Hematopoietic multipotent progenitor cell treated with erythropoietin and hydrocortisone succinate and interleukin-3 and kit ligand, for 8 days (in vitro differentiated cells): ENCODE measurements at regions not wholly inside any gene's neighbourhood (a gene's known extent, or its start where the extent isn't known, plus 50 kb on each side); places are given as distances from the start of the nearest gene placed in this dataset.
"Not testable (repeated sequence)": the region's sequence is repeated elsewhere in the genome, so short reads cannot be mapped to it uniquely, and the experiment has no call there.

ENCODE experiments used
- DNase-seq: peaks from one replicate; pipeline ENCODE4 v3.0.0-alpha.2; 2015

DNA sequence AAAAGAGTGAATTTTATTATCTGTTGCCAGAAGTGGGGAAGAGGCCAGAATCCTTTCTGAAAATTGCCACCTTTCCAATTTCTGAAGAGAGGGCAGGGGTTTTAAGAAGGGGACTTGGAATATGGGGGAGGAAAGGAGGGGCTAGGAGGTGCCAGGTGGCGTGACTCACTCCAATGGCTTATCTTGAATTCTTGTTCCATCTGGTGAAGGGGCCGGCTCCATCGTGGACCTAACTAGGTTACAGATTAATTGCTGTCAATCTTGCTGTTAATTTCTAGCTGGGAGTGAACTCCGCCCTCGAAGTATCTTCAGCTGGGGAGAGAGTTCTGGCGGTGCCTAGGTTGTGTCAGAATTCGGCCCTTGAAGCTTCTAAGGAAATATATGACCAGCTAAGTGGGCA lies 138.7 kb downstream of the YTHDC2 start:
- DNase-seq = no peak

DNA sequence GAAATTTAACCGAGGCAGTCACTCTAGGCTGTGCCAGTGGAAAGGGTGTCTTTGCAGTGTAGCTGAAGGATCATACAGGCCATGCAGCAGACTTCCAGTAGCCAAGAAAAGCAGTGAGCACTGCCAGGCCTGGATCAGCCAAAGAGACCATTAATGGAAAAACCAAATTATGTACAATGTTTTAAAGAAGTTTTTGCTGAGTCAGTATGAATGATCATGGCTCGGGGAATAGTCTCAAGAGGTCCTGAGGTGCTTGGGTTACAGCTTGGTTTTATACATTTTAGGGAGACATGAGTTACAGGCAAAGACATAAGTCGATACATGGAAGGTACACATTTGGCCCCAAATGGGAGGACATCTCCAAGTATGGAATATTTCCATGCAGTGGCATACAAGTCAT lies 141.3 kb downstream of the YTHDC2 start:
- DNase-seq = no peak

DNA sequence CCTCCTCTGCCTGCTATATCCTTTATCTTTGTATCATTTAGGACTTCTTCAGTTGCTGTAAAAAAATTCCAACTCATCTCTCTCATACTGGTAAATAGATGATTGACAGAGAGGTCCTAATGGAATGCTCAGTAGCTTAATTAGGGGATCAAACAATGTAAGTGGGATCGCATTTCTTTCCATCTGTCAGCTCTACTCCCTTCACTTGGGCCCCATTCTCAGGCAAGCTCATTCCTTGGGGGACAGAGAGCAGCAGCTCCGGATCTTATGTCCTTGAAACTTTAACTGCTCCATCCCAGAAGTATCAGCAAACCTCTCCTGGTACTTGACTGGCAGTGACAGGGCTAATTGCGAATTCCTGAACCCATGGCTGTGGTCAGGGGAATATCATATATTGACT lies 146.7 kb downstream of the YTHDC2 start:
- no peak for DNase-seq

DNA sequence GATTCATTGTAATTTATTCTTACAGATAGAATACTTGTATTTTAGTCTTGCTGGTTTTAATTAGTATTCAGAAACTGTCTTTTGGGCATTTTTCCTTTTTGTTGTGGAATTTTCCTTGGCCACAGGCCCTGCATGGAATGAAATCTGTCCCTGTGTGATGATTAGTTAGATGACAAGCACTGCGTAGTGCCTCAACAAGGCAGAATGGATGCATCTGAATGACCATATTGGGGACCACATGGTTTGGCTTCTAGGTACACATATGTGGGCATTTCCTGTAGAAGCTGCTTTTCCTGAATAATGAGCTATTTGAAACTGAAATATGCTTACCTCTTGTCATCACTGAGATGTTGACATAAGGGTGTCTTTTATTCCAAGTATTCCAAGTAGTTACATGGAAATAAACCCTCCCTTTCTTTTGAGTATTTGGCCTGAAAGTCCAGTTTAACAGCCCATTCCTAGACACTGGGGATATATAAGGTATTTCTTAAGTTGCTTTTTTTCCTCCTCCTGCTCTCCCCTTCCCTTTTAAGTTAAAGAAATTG lies 147.3 kb downstream of the YTHDC2 start:
- DNase-seq = no peak

DNA sequence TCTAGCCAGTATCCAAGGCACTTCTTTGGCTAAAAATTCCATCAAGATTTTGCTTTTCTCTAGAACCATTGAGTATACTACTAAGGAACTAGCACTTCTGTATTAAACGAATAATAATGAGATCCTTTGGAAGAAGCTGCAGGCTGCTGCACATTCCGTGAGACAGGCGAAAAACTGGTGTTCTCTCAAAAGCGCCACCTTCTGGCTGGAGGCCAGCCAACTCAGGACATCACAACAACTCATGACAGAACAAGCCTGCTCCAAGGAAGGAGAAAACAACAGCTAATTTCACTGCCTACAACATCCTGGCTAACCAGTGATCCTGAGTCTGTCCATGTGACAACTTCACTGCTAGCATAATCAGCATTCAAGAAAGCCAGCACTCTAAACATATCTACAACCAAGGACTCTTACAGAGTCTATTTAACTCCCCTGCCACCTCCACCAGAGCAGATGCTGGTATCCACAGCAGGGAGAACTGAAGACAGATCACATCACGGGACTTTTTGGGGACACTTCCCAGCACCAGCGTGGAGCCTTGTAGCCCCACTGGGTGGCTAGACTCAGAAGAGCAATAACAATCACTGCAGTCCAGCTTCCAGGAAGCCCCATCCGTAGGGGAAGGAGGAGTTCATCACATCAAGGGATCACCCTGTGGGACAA lies 150.5 kb downstream of the YTHDC2 start:
- peak; percentile 66 for DNase-seq

DNA sequence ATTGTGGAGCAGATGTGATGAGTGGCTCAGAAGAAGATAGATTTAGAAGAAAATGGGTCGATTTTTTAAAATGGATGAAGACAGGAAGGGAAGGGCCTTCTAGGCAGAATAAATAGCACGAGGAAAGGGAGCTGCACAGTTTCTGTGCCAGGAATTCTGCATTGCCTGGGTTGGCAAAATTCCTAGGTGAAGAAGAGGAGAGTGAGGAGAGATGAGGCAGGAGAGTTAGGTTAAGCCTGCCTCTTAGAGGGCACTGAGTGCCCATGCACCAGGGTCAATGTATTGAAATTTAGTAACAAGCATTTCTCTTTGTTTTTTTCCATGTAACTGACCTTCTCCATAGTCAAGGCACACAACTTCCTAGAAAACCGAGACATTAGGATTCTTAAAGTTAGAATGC lies 159.5 kb downstream of the YTHDC2 start:
- DNase-seq = no peak

DNA sequence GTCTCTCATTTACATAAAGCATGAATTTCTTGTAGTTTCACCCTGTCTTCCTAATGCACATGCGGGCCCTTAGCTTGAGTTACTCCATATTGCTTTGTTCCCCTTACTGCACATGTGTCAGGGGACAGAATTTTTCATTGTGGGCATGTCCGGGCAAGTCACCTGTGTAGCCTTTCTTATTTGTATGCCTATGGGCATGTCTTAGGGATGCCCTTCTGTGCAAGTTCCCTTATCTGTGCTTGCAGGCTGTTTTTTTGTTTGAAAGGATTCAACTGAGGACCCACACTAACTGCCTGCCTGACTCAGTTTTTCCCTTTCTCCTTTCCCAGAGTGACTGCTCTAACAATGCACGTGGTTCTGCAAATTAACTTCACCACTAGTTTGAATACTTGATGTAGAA lies 161.7 kb downstream of the YTHDC2 start:
- peak; percentile 50 for DNase-seq

DNA sequence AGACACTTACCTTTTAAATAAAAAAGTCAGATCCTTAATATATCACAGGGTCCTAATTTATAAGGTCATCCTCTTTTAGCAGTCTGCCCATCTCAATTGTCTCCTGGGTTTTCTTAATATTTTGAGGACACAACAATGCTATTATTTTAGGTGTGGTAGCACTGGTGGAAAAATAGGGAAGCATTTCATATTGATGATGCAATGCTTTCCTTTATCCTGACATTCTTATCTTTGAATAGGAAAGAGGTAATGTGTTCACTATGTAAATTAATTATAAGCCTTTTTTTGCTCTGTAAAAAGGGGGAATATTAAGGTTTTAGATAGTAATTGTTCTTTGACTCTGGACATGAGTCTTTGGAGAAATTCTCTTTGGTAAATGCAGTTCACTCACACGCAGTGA lies 164.7 kb downstream of the YTHDC2 start:
- no peak for DNase-seq

DNA sequence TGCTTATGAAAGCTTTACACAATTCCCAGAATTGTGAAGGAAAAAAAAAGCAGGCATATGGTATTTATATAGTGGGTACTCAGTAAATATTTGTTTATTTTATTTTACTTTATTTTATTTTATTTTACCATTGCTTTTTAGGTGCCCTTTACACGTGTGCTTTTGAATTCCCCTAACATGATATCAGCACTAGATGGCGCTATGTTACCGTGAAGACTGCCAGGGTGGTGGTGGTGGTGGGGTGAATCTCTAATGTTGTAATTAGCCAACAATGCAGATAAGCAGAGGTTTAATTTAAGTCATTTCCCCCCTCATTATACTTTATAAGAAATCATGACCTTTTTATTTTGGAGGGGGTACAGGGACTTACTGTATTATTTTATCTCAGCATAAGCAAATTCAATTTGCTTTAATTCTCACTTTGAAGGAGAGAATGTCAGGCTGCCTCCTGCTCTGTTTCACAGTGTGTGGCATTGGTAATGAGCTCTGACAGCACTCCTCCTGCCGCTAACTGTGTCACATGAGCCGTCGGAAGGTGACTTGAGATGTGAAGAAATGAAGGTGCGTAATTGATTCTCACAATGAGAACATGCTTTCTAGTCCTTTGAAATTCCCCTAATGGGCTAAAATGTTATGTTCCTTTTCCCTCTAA lies 165.6 kb downstream of the YTHDC2 start:
- DNase-seq = peak; percentile 57

DNA sequence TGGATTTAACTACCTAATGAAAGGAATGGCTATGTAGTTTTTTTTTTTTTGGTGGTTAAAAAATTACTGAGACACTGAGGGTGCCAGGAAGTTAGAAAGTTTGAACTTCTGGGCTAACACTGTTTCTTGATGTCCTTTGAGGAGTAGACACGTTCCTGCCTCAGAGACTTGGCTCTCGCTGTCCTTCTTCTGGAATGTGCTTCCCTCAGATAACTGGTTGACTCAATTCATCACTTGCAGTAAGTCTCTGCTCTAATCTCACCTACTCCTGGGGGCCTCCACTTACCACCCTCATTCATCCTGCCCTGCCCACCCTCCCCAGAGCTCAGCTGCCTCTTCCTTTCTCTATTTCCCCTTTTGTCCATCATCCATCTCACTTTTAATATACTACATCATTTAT lies 167.0 kb downstream of the YTHDC2 start:
- DNase-seq = no peak

DNA sequence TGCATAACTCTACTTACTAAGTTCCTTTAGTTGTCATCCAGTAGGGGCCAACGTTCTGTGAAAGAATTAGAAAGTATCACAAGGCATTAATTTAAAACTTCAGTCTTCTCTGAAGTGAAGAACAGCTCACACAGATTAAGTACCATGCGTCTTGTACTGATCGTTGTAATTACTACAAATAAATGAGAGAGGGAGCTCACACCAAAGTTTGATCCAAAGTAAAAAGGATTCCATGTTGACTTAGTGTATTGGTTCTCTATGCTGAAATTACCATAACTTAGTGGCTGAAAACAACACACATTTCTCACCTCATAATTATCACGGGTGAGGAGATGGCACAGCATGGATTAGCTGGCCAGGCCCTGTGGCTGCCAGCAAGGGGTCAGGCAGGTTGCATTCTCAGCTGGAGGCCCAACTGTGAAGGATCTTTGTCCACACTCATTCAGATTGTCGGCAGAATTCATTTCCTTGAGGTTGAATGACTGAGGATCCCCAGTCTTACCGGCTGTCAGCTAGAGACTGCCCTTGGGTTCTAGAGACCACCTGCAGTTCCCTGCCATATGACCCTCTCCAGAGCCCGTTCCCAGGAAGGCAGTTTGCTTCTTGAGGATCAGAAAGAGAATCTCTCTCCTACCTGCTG lies 169.1 kb downstream of the YTHDC2 start:
- no peak for DNase-seq

DNA sequence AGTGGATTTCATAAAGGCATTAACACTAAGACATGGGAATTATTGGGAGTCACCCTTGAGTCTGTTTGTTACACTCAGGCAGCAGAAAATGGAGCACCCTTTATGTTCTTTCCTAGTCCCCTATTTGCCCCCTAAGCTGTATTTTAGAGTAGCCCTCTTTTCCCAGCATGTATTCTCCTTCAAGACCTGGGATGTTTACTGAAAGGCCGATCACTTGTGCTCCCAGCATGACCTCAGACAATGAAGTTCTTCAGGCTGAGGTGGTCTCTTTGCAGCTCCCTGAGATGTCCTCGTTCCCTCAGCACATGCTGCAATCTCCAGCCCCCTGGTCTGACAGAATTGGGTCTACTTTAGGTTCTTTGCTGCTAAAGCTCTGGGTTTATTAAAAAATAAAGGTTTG lies 169.7 kb downstream of the YTHDC2 start:
- DNase-seq = no peak

DNA sequence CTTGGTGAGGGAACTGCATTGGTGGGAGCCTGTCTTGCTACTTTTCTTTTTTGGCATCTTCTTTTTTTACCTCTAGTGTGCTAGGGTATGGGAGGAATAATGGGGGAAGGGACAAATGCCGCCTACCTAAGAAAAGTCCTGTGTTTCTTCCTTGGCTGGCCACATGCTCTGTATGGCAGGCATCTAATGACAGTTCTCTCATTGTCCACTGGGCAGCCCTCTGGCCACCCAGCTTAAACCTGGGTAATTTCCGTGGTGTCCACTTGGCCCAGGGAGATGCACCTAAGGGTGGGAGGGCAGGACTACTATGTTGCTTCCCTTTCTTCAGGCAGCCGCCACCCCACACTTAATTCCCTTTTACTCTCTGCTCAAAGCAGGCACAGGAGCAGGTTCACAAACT lies 173.1 kb downstream of the YTHDC2 start:
- DNase-seq = no peak

DNA sequence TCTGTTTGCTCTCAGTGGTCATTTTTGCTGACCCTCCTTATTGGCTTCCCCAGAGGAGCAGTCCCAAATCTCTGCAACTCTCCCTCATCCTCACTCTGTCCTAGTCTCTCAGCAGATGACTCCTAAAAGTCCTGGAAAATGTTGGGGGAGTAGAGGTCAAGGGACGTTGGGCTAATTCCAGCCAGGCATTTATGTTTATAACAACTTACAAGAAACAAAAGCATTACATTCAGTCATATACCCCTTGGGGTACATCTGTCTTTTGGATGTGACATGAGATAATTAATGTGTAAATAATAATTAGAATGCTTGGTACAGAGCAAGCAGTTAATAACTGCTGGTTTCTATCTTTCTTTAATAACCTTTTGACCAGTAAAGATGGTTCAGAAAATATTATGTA lies 176.2 kb downstream of the YTHDC2 start:
- DNase-seq = no peak

DNA sequence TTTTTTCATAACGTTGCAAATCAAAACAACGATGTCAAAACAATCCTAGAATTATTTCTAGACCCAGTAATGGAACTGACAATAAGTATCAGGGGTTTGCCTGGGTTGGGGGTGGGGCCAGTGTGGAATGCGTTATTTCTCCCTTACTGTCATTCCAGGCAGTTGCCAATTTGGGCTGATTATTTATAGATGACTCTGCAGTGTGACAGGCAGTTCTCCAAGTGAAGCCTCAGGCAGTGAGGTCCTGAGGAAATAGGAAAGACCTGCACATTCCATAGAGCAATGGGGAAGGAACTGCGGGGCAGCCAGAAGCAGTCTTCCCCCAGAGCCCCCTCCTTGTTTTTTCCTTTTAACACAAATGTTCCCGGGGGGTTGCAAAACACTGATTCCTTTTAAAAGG lies 179.0 kb downstream of the YTHDC2 start:
- DNase-seq = no peak

DNA sequence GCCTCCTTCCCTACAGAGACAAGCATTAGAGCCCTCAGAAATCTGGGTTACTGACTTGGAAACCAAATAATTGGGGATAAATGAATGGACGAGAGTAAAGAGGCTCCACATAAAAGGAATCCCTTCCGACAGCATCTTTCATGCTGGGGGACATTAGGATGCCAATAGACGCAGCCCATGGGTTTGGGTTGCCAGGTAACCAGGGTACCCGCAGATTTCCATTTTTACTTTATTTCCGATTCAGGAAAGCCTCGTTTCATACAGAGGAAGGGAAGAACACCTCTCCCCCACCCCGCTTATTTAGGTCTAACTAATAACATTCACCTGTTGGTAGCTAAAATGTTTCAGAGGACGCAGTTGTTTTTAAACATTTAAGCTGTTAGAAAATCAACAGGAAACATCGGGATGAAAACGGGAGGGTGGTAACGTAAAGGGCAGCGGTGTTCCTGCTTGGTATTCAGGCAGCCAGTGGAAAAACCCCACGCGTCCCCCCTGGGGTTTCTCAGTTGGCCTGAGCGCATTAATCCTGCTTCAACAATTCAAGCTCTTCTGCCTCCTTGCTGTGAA lies 179.5 kb downstream of the YTHDC2 start:
- no peak for DNase-seq

DNA sequence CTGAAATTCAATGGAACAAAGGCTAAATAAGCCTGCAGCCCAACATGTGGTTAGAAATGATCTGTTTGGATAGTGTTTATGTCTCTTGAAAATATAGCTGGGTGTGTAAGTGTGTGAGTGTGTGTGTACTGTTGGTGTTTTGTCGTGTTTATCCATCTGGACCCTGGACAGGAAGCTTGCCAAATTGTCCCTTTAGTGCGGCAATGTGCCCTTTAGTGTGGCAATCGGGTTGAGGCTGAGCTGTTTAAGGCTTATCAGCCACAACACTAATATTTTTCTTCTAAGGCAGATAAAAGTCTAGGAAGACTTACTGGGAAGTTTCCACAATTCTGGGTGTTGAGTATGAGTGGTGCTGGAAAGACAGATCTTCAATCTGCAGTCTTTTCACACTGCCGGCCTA lies 180.2 kb downstream of the YTHDC2 start:
- DNase-seq = no peak

DNA sequence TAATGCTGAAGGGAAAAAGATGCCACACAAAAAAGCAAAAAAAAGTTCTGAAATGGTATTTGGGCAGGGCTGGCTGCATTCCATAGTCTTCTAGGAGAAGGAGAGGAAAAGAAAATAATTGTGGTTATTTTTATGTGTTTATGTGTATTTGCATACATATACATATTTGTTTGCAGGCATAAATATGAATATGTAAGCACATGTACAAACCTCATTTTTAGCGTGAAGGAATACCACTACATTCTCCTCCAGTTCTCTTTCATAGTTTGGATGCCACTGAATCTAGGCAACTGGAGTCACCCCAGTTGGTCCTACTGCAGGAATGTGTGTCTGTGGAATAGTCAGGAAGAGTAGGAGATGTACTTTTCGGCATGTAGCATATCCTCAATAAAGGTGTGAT lies 181.1 kb downstream of the YTHDC2 start:
- no peak for DNase-seq

DNA sequence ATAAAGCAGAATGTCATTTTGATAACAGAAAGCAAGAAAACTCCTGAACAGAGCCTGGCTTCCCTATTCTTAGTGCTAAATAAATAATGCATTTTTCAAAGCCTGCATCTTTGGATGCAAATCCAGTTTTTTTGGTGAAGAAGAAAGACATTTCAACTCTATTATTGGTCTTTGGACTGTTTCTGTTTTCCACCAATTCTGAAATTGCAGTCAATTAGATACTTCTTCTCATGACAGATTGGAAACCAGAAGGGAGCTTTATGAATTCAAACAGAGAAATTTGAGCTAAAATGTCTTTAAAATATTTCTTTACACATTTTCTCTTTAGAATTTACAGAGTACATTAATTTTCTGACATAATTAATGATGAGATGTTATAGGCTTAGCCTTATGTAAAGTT lies 189.8 kb downstream of the YTHDC2 start:
- DNase-seq = no peak

DNA sequence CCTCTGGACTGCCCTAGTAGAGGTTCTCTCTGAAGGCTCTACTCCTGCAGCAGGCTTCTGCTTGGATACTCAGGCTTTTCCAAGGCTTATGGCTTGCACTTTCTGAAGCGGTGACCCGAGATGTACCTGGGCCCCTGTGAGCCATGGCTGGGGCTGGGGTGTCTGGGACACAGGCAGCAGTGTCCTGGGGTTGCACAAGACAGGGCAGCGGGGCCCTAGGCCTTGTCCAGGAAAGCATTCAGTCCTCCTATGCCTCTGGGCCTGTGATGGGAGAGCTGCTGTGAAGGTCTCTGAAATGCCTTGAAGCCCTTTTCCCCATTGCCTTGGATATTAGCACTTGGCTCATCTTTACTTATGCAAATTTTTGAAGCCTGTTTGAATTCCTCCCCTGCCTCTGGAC lies 192.2 kb downstream of the YTHDC2 start:
- no peak for DNase-seq

DNA sequence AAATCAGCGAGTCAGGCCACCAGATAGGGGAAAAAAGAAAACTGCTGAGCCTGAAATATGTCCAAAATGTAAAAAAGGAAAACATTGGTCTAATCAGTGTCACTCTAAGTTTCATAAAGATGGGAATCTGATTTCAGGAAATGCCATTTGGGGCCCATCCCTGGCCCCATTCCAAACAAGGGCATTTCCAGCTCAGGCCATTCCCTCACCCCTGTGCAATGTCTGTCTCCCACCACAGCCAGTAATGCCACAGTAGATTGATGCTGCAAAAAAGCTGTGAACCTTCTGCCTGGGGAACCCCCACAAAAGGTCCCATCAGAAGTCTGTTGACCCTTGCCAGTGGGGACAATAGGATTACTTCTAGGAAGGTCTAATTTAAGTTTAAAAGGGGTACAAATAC lies 199.6 kb downstream of the YTHDC2 start:
- no peak for DNase-seq

DNA sequence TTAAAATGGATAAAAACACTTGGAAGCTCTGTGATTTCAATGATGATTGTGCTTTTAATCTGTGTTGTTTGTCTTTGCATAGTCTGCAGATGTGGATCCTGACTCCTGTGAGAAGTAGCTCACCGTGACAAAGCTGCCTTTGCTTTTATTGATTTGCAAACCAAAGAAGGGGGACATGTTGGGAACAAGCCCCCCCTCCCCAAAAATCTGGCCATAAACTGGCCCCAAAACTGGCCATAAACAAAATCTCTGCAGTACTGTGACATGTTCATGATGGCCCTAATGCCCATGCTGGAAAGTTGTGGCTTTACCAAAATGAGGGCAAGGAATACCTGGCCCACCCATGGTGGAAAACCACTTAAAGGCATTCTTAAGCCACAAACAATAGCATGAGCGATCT lies 202.4 kb downstream of the YTHDC2 start:
- DNase-seq = not testable (repeated sequence)

DNA sequence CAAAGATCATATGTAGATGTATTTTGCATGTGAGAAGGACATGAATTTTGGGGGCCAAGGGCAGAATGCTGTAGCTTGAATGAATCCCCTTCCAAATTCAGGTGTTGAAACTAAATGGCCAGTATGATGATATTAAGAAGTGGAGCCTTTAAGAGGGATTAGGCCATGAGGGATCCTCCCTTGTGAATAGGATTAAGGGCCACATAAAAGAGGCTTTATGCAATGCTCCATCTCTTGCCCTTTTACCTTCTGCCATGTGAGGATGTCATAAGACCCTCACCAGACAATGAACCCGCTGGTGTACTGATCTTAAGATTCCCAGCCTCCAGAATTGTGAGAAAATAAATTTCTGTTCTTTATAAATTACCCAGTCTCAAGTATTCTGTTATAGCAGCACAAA lies 206.1 kb downstream of the YTHDC2 start:
- no peak for DNase-seq

DNA sequence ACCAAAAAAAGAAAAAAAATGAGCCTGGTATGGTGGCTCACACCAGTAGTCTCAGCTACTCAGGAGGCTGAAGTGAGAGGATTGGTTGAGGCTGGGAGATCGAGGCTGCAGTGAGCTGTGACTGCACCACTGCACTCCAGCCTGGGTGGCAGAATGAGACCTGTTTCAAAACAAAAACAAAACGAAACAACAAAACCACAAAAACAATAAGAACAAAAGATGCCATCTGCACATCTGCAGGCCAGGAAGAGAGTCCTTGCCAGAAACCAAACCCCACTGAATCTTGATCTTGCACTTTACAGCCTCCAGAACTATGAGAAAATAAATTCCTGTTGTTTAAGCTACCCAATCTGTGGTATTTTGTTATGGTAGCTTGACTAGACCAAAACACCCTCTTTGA lies 207.7 kb downstream of the YTHDC2 start:
- no peak for DNase-seq
